ENCODE measurements at regions not wholly inside any gene's neighbourhood (a gene's known extent, or its start where the extent isn't known, plus 50 kb on each side); places are given as distances from the start of the nearest gene placed in this dataset.
A peak's percentile ranks its signal among the peaks of the same experiment; 100 is the strongest.

GRCh38 chr5:35369965-35370790 lies 139.9 kb upstream of the PRLR start:
- DNase-seq: no peak
- H3K27me3 Mint-ChIP-seq: peaks cover 28% of the 10 kb centered on the region
- H3K9me3 Mint-ChIP-seq: no peaks in the 10 kb centered on the region
- H3K27ac Mint-ChIP-seq: no peak overlapping the region
- no peaks in the 10 kb centered on the region for H3K4me1 Mint-ChIP-seq
- H3K4me3 Mint-ChIP-seq: no peak overlapping the region
- no peak for ATAC-seq

- Mint-ChIP-seq H3K9me3 (no peaks in the 10 kb centered on the region), H3K4me1 (no peaks in the 10 kb centered on the region), H3K27ac (no peak overlapping the region), H3K4me3 (no peak overlapping the region), H3K27me3 (peaks cover 17% of the 10 kb centered on the region)
- DNase-seq: no peak
- ATAC-seq: no peak
These were observed 137.2 kb upstream of the PRLR start for GRCh38 chr5:35367526-35367925.

GRCh38 chr5:35365758-35366157 lies 135.5 kb upstream of the PRLR start:
- H3K4me3 Mint-ChIP-seq: no peak overlapping the region
- no peaks in the 10 kb centered on the region for H3K9me3 Mint-ChIP-seq
- peak overlapping the region in 1 of 2 donors; percentile 60 for H3K27ac Mint-ChIP-seq
- ATAC-seq (no peak), DNase-seq (no peak)
- peaks cover 24% of the 10 kb centered on the region for H3K27me3 Mint-ChIP-seq
- no peaks in the 10 kb centered on the region for H3K4me1 Mint-ChIP-seq

GRCh38 chr5:35364350-35364749 lies 134.1 kb upstream of the PRLR start:
- ATAC-seq (no peak), DNase-seq (no peak)
- no peaks in the 10 kb centered on the region for H3K9me3 Mint-ChIP-seq
- no peak overlapping the region for H3K27ac Mint-ChIP-seq
- H3K4me1 Mint-ChIP-seq: no peaks in the 10 kb centered on the region
- H3K27me3 Mint-ChIP-seq: peaks cover 32% of the 10 kb centered on the region
- H3K4me3 Mint-ChIP-seq: no peak overlapping the region

- no peaks in the 10 kb centered on the region for H3K9me3 Mint-ChIP-seq
- H3K27me3 Mint-ChIP-seq: peaks cover 33% of the 10 kb centered on the region
- H3K27ac Mint-ChIP-seq: no peak overlapping the region
- H3K4me3 Mint-ChIP-seq: no peak overlapping the region
- no peaks in the 10 kb centered on the region for H3K4me1 Mint-ChIP-seq
- DNase-seq: no peak
- no peak for ATAC-seq
These were observed 133.2 kb upstream of the PRLR start for GRCh38 chr5:35363387-35363965.

GRCh38 chr5:35362772-35363171 lies 132.5 kb upstream of the PRLR start:
- peaks cover 33% of the 10 kb centered on the region for H3K27me3 Mint-ChIP-seq
- no peak overlapping the region for H3K4me3 Mint-ChIP-seq
- ATAC-seq: no peak
- no peak for DNase-seq
- no peaks in the 10 kb centered on the region for H3K4me1 Mint-ChIP-seq
- H3K27ac Mint-ChIP-seq: no peak overlapping the region
- no peaks in the 10 kb centered on the region for H3K9me3 Mint-ChIP-seq

- no peak for DNase-seq
- peaks cover 24% of the 10 kb centered on the region for H3K27me3 Mint-ChIP-seq
- no peak for ATAC-seq
- H3K9me3 Mint-ChIP-seq: no peaks in the 10 kb centered on the region
- no peak overlapping the region for H3K27ac Mint-ChIP-seq
- no peak overlapping the region for H3K4me3 Mint-ChIP-seq
- no peaks in the 10 kb centered on the region for H3K4me1 Mint-ChIP-seq
These were observed 130.4 kb upstream of the PRLR start for GRCh38 chr5:35360671-35361070.

- DNase-seq: no peak
- Mint-ChIP-seq H3K4me3 (no peak overlapping the region), H3K9me3 (no peaks in the 10 kb centered on the region), H3K27me3 (peaks cover 24% of the 10 kb centered on the region), H3K27ac (no peak overlapping the region), H3K4me1 (no peaks in the 10 kb centered on the region)
- no peak for ATAC-seq
These were observed 129.6 kb upstream of the PRLR start for GRCh38 chr5:35359859-35360258.

- DNase-seq: no peak
- ATAC-seq: no peak
- Mint-ChIP-seq H3K27me3 (peaks cover 24% of the 10 kb centered on the region), H3K9me3 (peaks cover 0 to 4% of the 10 kb centered on the region in 2 donors), H3K27ac (no peak overlapping the region), H3K4me1 (no peaks in the 10 kb centered on the region), H3K4me3 (no peak overlapping the region)
These were observed 127.7 kb upstream of the PRLR start for GRCh38 chr5:35357973-35358372.

- H3K9me3 Mint-ChIP-seq: peaks cover 10 to 15% of the 10 kb centered on the region in 2 donors
- ATAC-seq (no peak), DNase-seq (no peak)
- no peak overlapping the region for H3K4me3 Mint-ChIP-seq
- H3K4me1 Mint-ChIP-seq: no peaks in the 10 kb centered on the region
- H3K27ac Mint-ChIP-seq: no peak overlapping the region
- peaks cover 16% of the 10 kb centered on the region for H3K27me3 Mint-ChIP-seq
These were observed 126.4 kb upstream of the PRLR start for GRCh38 chr5:35356725-35357124.

- Mint-ChIP-seq H3K9me3 (peaks cover 21 to 27% of the 10 kb centered on the region in 2 donors), H3K27ac (no peak overlapping the region), H3K4me3 (no peak overlapping the region), H3K27me3 (peaks cover 5% of the 10 kb centered on the region), H3K4me1 (no peaks in the 10 kb centered on the region)
- ATAC-seq (no peak), DNase-seq (no peak)
These were observed 124.5 kb upstream of the PRLR start for GRCh38 chr5:35354751-35355150.

- no peak overlapping the region for H3K4me3 Mint-ChIP-seq
- H3K27me3 Mint-ChIP-seq: no peaks in the 10 kb centered on the region
- DNase-seq (no peak), ATAC-seq (no peak)
- no peak overlapping the region for H3K27ac Mint-ChIP-seq
- no peaks in the 10 kb centered on the region for H3K4me1 Mint-ChIP-seq
- no peaks in the 10 kb centered on the region for H3K9me3 Mint-ChIP-seq
These were observed 114.9 kb upstream of the PRLR start for GRCh38 chr5:35345222-35345621.

- DNase-seq (no peak), ATAC-seq (no peak)
- Mint-ChIP-seq H3K27me3 (no peaks in the 10 kb centered on the region), H3K27ac (no peak overlapping the region), H3K4me1 (no peaks in the 10 kb centered on the region), H3K9me3 (no peaks in the 10 kb centered on the region), H3K4me3 (no peak overlapping the region)
These were observed 112.4 kb upstream of the PRLR start for GRCh38 chr5:35342664-35343063.

- DNase-seq (no peak), ATAC-seq (no peak)
- H3K4me3 Mint-ChIP-seq: no peak overlapping the region
- H3K27me3 Mint-ChIP-seq: no peaks in the 10 kb centered on the region
- H3K9me3 Mint-ChIP-seq: no peaks in the 10 kb centered on the region
- no peaks in the 10 kb centered on the region for H3K4me1 Mint-ChIP-seq
- H3K27ac Mint-ChIP-seq: no peak overlapping the region
These were observed 110.9 kb upstream of the PRLR start for GRCh38 chr5:35341189-35341588.

GRCh38 chr5:35339616-35340100 lies 109.4 kb upstream of the PRLR start:
- Mint-ChIP-seq H3K9me3 (no peaks in the 10 kb centered on the region), H3K4me3 (no peak overlapping the region), H3K27me3 (no peaks in the 10 kb centered on the region), H3K4me1 (no peaks in the 10 kb centered on the region), H3K27ac (no peak overlapping the region)
- DNase-seq (no peak), ATAC-seq (no peak)

GRCh38 chr5:35339006-35339405 lies 108.7 kb upstream of the PRLR start:
- Mint-ChIP-seq H3K4me3 (no peak overlapping the region), H3K9me3 (no peaks in the 10 kb centered on the region), H3K27ac (no peak overlapping the region), H3K27me3 (no peaks in the 10 kb centered on the region), H3K4me1 (no peaks in the 10 kb centered on the region)
- no peak for ATAC-seq
- DNase-seq: no peak

GRCh38 chr5:35338157-35338453 lies 107.8 kb upstream of the PRLR start:
- H3K9me3 Mint-ChIP-seq: no peaks in the 10 kb centered on the region
- H3K4me3 Mint-ChIP-seq: no peak overlapping the region
- no peak for DNase-seq
- no peak overlapping the region for H3K27ac Mint-ChIP-seq
- ATAC-seq: no peak
- no peaks in the 10 kb centered on the region for H3K27me3 Mint-ChIP-seq
- no peaks in the 10 kb centered on the region for H3K4me1 Mint-ChIP-seq
